Globus pallidus (tissue), 1 donor: ENCODE measurements at regions not wholly inside any gene's neighbourhood (a gene's known extent, or its start where the extent isn't known, plus 50 kb on each side); places are given as distances from the start of the nearest gene placed in this dataset.
"Not testable (repeated sequence)": the region's sequence is repeated elsewhere in the genome, so short reads cannot be mapped to it uniquely, and the experiment has no call there.

Experiments used
- DNase-seq: peaks from one replicate; pipeline ENCODE4 v3.0.0-alpha.2; 2015; ENCODE audit warnings: low spot score

DNA sequence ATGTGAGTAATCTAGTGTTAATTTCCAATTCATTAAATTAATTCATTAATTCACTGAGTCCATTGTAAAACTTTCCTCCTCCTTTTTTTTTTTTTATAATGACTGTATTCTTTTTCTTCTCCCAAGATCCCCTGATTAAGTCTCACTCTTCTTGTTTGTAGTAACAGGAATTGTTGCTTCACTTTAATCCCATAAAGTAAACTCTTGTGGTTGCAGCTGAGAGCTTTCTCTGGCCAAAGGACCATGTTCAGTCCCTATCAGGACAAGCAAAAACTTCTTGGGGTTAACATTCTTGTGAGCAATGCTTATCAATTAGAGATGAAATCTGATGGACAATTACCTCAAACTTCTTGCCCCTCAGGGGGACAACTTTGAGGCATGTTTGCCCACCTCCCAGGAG is 400.2 kb upstream of the SPHKAP start:
- DNase-seq: no peak

DNA sequence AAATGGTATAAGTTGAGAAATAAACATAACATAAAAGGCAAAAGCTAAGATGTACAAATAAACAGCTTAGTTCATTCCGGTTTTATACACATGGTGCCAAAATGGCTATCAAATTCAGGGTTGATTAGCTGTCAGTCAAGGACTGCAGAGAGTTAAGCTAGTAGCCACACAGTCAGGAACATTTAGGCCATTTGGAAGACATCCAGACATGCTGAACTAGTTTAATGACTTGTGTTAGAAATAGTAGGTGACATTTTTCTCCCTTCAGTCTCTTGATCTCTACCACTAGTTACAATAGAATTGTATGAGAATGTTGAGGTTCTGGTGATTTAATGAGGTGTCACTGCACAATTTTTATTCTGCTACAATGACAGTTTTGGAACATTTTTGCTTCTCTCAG is 394.4 kb upstream of the SPHKAP start:
- no peak for DNase-seq

DNA sequence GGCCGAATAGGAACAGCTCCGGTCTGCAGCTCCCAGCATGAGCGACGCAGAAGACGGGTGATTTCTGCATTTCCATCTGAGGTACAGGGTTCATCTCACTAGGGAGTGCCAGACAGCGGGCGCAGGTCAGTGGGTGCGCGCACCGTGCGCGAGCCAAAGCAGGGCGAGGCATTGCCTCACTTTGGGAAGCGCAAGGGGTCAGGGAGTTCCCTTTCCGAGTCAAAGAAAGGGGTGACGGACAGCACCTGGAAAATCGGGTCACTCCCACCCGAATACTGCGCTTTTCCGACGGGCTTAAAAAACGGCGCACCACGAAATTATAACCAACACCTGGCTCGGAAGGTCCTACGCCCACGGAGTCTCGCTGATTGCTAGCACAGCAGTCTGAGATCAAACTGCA is 386.8 kb upstream of the SPHKAP start:
- DNase-seq: not testable (repeated sequence)

DNA sequence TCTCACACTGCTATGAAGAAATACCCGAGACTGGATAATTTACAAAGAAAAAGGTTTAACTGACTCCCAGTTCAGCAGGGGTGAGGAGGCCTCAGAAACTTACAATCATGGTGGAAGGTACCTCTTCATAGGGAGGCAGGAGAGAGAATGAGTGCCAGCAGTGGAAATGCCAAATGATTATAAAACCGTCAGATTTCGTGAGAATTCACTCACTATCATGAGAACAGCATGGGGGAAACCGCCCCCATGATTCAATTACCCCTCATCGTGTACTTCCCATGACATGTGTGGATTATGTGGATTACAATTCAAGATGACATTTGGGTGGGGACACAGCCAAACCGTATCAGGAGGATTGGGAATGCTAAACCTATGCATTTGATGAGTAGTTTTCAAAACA is 380.3 kb upstream of the SPHKAP start:
- DNase-seq: no peak

DNA sequence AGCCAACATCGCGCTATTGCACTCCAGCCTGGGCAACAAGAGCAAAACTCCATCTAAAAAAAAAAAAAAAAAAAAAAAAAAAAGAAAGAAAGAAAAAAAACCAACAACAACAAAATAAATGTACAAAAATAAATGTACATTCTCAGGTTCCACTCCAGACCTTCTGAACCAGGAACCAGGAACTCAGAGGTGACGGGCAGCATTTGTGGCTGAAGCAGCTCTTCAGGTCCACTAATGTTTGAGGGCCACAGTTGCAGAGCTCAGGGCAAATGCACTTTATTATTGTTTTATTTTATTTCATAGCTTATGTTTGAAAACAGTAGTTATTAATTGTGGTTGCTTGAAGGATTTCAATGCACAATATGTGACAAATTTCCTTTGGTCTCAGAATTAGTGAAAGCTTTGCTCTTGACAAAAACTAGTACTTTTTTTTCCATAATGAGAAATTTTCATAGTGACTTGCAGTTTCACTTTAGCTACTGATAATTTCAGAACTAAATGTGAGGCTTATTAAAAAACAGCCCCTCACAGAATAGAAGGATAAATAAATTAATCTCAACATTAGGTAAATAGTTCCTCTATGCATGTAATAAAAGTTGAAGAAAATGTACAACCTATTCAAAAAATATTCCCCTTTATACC is 378.4 kb upstream of the SPHKAP start:
- DNase-seq: no peak

DNA sequence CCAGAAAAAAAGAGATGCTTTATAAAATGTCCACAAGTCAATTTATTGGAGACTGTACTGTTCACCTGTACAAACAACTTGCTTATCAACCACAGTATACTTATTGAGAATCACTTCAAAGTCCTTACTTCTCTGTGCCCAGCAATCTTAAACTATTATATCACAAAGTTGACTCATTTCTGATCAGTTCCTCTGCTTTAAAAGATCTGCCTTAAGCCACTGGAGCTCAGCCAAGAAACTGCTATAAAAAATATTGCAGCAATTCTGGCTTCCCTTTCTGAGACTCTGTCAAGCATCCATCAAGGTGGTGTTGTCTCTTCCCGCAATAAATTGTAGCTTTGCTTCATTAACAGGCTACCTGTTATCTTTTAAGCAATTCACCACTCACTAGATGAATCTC is 375.2 kb upstream of the SPHKAP start:
- DNase-seq: no peak

DNA sequence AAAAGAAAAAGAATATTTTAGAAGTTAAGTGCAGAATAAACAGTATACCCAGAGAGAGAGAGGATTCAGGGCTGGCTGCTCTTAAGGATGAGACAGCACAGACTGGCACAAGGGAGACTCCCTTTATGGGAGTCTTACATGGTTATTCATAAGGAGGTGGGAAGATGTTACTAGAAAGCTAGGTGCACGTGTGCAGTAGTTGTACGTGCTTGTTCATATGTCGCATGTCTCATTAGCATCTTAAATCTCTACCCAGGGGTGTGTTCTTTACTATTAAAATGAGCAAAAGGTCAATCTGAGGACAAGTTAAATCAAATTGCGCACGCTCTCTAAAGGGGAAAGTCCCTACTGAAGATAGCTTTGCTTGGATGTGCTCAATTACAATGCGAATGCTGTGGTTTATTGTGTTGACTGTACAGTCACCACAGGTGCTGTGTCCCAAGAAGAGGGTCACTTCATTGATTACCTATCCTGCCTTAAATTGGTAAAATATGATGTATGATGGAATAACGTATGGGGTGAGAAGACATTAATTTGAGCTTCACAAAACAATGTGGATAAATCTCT is 368.0 kb upstream of the SPHKAP start:
- no peak for DNase-seq

DNA sequence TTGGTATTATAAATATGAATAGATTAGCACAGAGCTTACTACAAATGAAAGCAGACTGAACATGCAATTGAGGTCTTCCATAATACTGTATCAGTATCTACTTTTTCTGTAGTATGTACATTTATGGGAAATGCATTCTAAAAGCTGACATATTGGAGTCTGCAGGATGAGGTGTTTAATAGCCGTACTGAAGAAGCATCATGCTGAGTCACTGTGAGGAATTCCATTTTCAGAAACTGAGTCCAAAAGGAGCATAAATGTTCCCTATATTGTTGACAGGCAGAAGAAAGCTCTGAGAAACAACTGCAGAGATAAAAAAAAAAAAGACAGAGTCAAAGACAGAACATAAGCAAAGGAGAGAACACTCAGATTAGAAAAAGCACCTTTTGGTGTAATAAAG is 366.7 kb upstream of the SPHKAP start:
- no peak for DNase-seq

DNA sequence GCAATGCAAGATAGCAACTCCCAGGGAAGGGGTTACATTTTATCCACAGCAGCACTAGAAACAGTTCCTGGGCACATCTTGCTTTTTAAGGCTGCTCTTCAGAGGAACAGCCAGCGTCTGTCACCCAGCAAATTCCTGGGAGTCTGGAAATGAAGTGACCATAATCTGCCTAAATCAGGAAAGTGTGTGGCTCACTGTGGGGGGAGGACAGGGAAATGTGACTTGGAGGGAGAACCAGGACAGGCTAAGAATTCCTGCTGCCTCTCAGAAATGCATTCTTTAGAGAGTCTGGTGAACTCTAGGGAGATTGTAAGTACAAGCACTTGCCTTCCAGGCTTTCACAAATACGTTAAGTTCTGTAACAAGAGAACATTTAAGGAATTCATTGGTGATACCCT is 364.3 kb upstream of the SPHKAP start:
- no peak for DNase-seq

DNA sequence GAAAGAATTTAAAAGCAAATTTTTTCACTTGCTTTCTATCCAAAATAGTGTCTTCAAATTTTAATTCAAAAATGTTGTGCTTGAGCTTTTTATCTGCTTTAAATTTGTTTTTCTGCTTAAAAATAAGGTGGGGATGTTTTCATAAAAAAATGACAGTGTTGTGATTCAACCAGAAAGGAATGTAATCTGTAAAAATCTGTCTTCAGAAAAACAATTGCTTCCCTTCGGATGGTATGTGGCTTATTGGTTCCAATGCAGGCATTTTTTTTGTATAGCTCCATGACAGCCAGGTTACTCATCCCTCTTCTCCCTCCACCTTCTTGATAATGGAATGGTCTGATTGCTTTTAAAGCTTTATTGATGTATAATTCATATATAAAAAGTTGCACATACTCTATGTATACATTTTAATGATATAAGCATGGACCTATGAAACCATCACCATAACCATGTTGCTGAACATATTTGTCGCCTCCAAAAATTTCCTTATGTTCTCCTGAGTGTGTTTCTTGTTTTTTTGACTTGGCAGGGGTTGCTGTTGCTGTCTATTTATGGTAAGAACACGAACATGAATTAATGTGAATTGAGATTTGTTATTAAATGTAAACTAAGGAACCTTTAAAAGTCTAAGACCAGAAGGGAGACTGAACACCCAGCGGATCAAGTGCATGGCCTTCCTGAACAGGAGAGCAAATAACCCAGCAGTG is 363.7 kb upstream of the SPHKAP start:
- DNase-seq: no peak

DNA sequence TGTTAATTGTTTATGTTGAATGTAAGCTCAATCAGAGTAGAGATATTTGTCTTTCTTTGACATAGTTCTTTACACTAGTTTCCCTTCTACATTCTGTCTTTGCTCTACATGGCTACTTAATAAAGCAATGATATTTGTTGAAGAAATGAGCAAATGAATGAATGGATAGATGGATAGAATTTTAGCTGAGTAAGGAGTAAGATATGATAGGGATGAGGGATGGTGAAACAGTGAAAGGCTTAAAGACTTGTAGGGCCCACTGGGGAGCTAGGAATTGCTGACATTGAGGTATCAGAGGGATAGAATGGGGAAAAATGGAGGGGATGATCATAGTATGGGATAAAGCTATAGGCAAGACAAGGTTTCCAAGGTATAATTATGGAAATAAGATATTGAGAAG is 361.6 kb upstream of the SPHKAP start:
- no peak for DNase-seq

DNA sequence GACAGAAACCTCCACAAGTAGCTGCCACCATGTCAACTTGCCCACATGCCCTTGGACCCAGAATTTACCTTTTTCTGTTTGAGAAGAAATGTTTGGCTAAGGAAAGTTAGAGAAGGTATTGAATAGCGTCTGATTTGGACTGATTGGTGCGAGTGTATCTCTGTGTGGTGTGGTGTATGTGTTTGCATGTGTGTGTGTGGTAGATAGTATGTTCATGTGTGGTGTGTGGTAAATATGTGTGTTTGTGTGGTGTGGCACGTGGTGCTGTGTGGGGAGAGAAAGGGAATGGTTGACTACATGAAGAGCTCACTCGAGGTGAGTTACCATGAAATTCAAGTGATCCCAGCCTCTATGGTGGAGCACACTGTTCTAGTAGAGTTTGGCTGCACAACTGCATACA is 360.8 kb upstream of the SPHKAP start:
- no peak for DNase-seq

DNA sequence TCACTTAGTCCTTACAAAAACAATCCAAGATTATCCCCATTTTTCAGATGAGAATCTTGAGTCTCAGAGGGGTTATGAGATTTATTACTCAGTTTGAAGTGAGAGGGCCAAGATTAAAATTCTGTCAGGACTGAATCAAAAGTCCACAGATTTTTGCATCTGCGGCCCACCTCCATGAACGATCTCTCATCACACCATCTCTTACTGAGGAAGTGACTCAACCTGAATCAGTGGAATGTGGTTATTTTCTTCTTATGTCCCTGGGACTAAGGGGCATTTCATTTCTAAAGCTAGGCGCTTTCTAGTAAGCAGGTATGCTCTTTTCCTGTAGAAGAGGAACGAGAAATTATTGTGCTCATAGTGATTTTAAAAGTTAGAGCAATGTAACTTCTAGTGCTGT is 360.3 kb upstream of the SPHKAP start:
- no peak for DNase-seq

DNA sequence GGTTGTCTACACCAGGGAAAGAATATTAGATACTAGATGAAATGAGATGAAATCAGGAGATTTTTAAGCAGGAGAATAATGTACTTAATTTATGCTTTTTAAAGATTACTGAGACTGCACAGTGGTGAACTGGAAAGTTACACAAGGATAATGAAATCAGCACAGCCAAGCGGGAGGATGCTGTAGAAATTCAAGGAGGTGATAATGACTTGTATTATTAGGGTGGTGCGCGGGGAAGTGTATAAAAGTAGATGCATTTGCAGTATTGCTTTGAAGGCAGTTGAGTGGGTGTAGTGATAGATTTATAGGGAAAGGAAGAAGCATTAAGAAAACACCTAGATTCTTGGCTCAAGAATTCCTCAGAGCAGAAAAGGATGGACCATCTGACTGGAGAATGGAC is 359.5 kb upstream of the SPHKAP start:
- DNase-seq: no peak

DNA sequence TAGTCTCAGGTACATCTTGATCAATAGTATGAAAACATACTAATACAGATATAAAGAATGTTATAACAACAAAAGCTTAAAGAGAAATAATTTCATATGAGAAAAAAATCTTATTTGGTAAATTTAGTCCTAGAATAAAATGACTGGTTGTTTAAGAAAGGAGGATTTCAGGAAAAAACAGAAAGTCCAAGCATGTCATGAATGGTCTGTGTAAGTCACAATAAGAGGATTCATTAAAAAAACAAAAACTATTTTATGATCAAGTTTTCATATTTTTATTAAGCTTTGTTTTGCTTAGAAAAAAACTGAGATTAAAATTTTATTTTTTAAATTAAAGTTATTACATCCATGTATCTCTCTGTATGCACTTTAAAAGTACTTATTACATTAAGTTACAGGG is 353.9 kb upstream of the SPHKAP start:
- DNase-seq: no peak

DNA sequence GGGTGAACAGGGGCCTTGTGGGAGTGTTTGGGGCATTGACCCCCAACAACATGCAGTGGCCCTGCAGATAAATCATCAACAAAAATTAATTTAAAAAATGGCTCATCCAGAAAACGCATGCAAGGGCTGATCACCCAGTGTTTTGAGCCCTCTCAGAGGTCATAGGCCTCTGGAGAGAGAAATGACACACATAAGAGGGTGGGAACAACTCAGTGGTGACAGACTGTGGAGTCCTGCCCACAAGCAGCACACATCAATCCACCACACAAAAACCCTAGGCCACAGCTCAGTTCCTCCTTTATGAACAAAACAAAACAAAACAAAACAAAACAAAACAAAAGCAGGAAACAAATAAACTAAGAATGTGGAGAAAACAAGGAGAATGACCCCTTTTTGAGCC is 351.7 kb upstream of the SPHKAP start:
- DNase-seq: no peak

DNA sequence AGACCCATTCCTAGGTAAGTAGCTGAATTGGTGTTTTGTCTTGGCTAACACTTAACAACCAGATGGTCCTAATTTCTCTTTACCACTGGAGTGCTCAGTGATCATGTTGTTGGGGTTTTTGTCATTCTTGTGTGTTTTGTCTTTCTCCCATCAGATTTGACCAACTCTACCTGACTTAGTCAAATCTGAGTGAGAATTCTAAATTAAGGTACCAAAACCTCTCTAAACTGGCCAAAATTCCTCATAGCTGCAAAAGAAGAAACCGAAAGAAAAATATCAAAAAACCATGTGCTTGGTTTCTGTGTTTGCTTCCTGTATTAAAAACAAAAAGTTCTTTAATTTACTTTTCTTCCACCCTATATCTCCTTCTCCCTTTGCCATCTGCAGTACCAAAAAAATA is 350.7 kb upstream of the SPHKAP start:
- DNase-seq: no peak

DNA sequence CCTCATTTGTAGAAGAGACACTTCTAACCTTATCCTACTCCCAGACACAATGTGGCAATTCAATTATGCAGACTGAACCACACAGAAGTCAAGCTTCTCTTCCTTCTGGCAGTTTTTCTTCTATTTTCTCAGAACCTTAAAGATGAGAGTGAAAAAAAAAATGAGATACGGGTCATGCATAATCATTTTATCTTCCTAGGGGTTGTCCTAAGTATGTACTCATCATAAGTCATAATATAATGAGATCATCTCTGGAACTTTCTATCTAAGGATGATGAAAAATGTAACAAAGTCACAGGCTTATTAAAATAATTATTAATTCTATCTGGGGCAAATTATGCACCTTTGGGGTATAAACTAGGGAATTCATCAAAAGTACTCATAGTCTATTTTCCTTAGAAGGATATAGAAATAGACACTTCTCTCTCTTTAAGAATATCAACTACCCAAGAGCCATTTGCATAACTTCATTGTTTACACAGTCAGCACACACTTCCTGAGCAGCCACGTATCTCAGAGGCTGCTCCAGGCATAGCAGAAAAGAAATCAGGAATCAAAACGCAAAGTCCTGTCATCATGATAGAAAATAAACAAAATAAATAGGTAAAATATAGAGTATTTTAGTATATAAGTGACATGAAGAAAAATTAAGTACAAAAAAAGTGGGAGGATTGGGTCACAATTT is 345.9 kb upstream of the SPHKAP start:
- DNase-seq: no peak

DNA sequence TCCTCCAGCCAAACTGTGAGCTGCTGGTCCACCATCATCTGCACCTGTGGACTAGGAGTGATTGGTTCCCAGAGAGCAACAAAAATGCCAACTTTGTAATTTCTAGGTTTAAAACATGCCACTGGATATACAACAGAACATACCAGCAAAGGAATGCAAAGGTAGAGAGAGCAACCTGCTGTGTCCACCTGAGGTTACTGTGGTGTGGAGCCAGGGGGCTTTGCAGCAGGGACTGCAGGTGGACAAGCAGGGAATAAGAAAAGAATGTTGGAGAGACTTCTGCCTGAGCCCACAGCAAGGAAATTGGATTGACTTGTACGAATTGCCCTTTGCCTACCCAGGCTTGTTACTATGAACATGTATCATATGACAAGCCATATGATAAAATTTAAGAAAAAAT is 345.2 kb upstream of the SPHKAP start:
- DNase-seq: no peak

DNA sequence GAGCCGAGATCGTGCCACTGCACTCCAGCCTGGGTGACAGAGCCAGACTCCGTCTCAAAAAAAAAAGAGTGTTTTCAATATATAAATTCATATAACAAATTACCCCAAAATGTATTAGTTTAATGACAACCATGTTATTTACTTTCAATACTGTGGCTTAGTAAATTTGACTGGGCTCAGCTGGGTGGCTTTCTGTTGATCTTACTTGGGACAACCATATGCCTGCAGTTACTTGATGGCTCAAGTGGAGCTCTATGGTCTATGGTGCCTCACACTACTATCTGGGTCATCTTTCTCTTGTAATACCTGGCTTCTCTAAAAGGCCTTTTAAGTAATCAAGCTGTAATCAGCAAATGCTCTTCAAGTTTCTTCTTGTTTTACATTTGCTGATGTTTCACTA is 341.5 kb upstream of the SPHKAP start:
- no peak for DNase-seq

DNA sequence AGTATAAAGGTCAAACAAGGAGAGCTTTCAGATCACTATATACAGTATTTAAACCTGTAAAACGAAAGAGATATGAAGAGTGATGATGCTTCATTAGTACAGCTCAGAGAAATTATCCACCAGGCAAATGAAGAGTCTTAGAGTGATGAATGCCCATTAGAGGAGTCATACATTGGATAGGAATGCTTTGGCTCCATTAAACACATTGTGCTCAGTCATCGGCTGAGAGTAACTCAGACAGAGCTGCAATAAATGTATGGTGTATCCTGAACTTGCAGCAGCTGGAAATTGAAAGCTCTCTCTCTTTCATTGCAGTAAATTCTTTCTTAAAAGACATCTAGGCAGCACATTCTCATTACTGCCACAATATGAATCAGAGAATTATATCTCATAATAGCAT is 340.8 kb upstream of the SPHKAP start:
- no peak for DNase-seq

DNA sequence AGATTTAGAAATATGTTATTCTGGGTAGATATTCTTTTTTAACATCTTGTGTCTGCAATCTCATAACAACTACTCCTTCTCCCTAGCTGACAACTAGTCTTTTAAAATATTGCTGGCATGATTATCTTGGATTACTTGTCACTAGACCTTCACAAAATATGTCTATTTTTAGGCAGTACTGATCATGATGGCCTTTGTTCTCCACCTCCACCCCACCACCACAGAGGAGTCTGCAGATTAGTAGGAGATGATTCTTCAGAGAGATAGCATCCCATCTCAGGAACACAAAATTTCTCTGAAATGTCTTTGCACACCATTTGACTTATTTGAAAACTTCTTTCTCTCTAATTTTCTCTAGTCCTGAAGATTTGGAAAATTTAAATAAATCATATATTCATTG is 338.1 kb upstream of the SPHKAP start:
- no peak for DNase-seq

DNA sequence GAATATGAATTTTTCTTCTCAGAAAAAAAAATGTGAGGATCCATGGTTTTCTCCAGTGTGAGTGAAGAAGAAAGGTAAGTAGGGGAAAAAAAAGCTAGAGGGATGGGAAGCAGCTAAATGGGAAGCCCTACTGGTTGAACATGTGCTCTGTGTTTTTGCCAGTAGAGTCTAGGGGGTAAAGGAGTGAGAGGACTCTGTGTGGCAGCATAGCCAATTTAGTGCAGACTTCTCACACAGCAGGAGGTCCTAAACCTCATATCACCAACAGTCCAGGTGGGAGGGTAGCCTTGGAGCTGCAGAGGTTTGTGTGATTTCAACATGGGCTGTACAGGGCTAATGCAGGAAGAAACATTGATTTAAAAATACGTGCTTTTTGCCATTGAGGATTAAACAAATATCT is 334.5 kb upstream of the SPHKAP start:
- DNase-seq: no peak
